OCI-M1 (cell line): ENCODE measurements at regions not wholly inside any gene's neighbourhood (a gene's known extent, or its start where the extent isn't known, plus 50 kb on each side); places are given as distances from the start of the nearest gene placed in this dataset.
"Not testable (repeated sequence)": the region's sequence is repeated elsewhere in the genome, so short reads cannot be mapped to it uniquely, and the experiment has no call there.

Experiments
- DNase-seq: peaks from one replicate; lab custom pipeline; 2025; lab: John Stamatoyannopoulos, UW

DNA sequence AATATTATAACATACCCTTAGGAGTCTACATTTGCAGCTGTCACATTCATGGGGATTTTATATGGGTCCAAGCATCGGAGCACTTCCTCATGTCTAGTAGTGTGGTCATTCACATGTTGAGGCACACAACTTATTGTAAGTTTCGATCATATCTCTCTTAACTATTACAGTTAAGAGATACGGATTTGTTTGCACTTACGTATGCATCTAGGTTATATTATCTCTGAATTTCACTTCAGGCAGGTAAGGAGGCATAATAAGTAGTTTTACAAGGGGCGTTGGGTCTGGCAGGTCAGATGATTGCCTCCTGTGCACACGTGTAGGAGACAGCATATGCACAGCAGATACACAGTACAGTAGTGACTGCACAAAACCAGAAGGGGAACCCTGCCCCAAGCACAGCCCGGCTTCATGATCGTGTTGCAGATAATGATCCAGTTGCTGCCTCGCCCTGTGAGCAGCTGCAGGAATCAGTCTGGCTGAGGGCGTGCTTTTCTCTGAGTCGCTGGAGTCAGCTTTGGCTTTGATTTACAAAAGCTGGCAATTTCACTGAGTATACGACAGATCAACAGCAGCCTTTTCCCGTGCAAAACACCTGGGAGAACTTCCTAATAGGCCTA is 302.9 kb upstream of the GATB start:
- peak; percentile 60 for DNase-seq

DNA sequence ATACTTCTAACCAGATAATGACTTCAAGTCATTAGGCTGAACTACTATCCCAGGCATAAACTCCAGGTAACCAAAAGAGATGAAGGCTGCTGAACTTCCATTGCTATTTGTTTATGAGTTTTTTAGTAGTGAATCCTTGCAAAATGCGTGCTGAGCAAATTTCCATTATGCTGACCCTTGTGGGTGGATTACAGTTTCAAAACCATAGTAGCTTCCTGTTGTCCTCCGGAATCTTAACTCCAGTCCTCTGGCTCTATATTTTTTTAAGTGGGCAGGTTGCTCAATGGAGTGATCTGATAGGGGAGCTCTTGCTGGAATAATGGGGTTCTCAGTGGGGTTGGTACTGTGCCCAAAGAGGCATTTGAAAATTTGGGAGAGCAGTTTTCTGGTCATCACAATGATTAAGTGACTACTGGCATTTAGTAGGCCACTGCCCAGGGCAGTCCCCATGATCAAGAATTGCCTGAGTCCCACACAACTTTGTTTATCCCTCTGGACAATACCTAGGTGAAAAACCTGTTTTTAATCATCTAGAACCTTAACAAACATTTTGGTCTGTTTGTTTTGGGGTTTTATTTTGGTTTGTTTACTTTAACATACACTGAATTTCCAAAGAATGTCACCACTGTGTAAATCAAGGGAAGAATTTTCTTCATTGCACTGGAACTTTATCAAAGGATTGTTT is 302.3 kb upstream of the GATB start:
- no peak for DNase-seq

DNA sequence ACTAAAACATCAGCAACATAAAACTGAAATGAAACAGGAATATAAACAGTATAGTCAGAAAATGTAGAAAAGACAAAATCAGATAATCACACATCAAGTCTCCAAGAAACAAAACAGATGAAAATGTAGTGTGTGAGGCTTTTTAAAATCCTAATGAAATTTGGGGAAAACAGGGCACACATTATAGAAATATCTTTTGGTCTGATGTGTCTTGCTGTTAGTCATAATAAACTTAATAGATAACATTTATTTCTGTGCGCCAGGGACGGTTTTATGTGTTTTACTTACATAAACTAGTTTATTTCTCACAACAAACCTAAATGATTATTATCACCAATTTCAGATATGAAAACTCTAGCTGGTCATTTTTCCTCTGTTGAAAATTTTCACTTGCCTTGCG is 293.9 kb upstream of the GATB start:
- no peak for DNase-seq

DNA sequence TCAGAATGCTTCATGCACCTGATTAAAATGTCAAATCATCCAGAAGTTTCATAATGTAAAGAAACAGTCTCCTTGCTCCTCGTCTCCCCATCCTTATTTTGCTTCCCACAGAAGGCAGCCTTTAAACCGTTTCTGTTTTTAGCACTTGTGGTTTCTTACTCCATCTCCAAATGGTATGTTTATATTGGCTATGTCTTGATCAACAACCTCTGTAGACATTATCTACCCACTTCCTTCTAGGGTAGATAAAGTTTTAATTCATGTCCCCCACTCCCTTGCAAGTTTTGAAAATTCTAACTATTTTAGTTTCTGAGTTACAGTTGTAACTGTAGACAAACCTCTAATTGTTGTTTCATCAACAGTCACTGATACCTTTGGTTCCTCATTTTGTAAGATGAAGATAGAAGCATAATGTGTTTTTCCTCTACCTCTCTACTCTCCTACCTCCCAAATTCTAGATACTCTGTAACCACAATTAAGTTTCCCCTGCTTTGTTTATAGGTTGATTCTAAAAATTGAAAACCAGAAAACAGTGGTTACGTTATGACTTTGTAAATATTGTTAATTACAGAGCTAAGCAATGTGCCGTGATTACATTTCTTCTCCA is 291.7 kb upstream of the GATB start:
- DNase-seq: peak; percentile 56

DNA sequence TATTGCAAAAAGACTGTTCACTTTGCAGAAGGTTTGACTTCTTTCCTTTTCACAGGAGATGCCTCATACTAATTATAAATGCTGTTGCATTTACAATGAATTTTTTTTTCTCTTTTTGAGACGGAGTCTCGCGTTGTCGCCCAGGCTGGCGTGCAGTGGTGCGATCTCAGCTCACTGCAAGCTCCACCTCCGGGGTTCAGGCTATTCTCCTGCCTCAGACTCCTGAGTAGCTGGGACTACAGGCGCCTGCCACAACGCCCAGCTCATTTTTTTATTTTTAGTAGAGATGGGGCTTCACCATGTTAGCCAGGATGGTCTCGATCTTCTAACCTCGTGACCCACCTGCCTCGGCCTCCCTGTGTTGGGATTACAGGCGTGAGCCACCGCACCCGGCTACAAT is 290.5 kb upstream of the GATB start:
- not testable (repeated sequence) for DNase-seq

DNA sequence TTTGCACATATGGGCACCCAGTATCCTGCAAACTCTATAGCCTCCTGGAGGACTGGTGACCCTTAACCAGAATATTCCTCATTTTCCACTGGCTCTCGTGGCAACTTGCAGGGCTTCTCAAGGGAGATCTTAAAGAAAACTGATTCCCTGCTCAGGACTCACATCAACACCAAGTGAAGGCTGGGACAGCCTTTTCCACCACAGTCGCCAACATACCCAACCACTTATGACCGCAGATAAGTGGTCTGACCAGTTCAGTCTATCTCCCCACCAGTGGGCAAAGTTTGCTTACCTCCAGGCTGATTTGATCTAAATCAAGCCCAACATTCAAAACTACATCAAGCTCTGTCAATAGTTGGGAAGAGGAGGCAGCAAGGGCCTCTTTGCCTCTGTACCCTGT is 289.3 kb upstream of the GATB start:
- peak; percentile 10 for DNase-seq

DNA sequence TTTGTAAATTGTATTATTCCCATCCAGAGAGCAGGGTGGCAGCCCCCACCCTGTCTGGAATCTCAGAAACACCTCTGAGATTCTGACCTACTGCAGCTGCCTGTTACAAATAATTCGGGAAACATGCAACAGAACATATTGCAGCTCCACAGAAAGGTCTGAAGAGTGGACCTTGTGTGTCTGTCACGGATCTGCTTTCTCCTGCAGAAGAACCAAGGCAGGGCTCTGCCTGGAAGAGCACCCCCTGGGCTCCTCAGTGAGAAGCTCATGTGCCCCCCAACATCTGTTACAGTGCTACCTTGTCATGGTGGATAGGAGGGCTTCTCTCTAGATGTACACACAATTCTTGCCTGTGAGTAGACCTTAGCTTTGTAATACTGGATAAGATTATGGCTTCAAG is 286.6 kb upstream of the GATB start:
- no peak for DNase-seq

DNA sequence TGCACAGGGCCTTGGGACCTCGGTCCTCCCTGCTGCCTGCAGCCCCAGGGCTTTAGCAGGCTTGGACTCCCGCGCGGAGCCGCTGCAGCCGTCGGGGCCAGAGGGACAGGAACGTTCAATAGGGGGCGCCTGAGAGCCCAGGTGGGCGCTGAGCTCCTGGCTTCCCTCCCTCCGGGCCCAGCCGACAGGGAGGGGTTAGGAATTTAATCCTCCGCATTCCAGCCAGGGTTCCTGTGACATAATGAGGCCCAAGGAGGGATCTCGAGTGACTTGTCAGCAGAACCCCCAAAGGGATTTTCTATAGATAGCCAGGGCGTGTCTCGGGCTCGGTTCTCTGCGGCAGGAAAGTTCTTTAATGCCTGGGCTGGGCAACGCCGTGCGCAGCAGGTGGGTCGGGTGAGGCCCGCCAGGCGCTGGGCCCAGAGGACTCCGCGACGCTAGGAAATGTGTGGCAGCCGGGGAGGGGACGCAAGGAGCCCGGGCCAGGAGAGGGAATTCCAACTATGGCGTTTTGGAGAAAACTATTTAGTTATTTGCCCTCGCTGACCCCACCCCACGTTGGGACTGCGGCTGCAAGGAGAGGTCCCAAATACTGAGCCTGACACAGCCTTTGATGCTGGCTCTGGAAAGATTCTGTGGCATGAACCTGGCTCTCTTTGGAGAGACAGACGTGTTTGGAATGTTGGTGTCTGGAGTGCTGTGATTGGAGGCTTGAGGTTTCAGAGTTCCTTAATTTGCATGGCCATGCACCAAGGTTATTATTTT is 285.2 kb upstream of the GATB start:
- no peak for DNase-seq

DNA sequence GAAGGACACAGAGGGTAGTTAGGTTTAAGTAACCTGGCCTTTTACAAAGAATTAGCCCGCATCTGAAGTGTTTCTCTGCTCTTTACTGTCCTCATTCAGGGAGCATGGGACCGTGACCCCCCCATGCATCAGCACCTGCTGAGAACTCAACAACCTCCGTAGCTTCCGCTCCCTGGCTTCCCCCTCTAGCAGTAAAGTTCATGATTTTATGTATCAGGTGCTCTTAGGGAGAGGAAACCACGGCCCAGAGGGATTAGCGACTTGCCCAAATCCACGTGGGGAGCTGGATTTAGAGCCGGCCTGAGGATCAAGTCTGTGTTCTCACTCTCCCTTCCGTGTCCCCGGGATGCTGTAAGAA is 284.6 kb upstream of the GATB start:
- no peak for DNase-seq

DNA sequence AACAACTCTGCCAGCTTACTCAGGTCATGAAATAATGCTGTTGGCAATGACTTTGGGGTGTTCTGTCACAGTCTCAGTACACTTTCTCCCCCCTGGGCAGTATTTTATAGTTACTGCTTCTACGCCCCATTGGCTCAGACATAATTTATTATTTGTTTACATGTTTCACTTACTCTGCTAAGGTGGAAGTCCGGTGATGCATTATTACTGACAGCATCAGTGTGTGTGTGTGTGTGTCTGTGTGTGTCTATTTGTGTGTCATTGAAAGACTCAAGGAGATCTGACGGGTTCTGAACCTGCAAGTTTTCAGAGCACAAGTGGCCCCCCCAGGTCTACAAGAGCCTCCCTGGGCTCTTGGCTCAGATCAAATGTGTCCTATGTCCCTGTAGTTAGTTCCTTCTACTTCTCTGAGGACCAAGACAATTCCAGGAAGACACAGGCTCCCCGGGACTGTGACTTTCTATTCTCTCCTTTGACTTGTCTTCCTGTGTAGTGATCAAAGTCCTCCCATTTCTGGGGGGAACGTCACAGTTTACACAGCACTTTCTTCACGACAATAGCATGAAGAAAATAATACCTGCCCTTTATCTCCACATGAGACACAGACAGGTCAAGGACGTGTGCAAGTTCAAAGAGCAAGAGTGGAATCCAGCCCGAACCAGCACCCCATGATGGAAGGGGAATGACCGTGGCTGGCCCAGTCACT is 283.7 kb upstream of the GATB start:
- no peak for DNase-seq

DNA sequence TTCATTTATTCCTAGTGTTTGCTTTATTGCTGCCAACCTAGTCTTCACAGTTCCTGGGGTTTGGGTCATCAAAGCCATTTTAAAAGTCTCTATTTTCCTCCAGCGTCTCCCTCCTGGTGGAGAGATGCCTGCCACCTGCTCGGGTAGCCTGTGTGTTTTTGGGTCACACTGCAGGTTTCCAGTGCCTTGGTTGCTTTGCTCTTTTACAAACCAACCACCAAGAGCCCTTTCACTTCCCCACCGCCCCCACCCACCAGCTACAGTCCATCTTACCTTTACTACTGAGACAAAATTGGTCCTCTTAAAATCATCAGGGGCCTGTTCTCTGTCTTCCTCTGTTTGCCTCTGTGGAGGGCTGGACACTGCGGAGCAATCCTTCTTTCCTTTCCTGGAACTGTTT is 280.5 kb upstream of the GATB start:
- DNase-seq: no peak

DNA sequence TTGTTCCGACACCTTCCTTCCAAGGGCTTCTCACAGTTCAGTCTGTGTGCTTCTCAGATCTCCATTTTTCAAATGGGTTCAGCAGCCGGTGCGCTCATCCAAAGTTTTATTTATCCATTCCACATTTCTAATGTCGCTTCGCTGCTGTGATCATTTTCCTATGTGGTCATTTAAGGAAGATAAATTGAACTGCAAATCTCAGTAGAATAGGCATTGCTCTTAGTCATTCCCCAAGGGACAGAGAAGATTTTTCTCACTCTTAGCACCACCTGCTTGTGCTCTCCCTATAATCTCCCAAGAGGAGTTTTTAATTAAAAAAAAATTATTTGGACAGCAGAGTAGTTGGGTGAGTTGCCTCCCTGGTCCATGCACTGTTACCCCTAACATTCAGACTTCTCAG is 278.9 kb upstream of the GATB start:
- DNase-seq: no peak

DNA sequence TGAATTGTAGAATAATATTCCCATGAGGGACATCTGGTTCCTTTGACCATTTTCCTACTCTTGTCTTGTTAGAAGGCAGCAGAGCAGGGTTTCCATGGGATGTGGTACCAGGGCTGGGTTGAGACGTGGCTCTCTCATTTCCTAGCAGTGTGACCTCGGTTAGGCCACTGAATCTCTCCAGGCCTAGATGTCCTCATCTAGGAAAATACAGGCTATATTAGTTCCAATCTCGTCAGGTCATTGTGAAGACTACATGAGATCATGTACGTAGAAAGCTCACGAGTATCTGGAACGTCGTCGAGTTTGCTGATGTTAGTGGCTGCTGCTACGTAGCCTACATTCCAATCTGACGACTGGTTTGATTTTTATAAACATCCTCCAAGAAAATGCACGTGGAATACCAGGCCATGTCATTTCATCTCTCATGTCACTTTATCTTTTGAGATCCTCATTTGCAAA is 278.2 kb upstream of the GATB start:
- no peak for DNase-seq

DNA sequence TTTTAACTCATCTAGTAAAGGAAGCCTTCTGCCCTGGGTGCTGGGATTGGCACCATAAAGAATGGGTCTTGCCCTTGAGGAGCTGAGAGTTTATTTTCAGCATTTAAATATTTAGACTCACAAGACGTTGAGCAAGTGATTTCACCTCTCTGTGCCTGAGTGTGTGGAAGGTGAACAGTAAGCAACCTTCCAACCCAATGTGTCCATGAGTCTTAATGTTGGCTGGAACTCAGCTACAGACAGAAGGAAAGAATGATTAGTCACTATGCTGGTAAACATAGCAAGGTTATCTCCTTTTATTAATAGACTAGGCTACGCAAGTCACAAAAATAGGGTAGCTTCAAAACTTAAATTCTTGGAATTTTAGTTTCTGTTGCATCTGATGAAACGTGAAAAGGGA is 277.4 kb upstream of the GATB start:
- DNase-seq: no peak

DNA sequence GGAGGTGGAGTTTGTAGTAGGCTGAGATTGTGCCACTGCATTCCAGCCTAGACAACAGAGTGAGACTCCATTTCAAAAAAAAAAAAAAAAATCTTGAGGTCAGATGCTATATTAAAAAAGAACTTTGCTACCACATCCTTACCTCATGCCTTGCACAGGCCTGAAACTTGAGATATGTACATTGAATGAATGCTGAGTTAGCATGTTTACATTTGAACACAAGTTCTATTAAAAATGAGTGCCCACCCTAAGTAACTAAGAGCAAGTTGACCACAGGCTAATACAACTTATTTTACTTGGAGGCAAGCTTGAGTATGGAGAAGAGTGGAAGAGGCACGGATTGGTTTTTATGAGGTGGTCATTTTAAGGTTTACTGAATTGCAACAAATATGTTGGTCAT is 276.6 kb upstream of the GATB start:
- no peak for DNase-seq

DNA sequence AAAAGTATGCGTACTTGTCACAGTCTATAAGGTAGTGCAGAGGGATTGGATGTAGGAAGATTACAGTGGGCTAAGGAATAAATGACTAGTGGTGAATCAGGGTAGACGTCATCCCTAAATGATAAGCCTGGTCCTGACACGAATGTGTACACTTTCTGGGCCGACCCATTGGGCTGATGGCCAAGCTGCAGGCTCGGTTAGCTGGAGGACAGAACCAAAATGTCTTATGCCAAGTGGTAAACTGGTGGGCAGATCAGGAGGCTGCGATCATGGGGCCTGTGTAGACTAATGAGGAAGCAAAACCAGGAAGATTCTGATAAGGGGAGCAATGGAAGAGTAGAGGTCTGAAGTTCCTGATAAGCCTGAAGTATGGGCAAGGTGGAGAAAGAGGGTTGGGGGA is 272.8 kb upstream of the GATB start:
- no peak for DNase-seq

DNA sequence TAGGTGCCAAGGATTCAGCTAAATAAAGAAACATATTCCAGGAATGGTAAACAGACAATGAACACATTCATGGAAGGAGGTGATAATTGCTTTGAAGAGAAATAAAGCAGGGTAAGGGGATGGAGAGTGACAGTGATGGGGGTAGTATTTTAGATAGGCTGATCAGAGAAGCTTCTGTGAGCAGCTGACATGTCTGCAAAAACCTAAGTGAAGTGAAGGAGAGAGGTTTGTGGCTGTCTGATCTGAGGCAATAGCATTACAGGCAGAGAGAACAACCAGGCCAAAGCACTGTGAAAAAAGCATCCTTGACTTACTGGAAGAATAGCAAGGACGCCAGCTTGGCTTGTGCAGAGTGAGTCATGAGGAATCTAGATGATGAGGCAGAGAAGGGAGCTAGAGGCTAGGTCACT is 271.9 kb upstream of the GATB start:
- DNase-seq: no peak

DNA sequence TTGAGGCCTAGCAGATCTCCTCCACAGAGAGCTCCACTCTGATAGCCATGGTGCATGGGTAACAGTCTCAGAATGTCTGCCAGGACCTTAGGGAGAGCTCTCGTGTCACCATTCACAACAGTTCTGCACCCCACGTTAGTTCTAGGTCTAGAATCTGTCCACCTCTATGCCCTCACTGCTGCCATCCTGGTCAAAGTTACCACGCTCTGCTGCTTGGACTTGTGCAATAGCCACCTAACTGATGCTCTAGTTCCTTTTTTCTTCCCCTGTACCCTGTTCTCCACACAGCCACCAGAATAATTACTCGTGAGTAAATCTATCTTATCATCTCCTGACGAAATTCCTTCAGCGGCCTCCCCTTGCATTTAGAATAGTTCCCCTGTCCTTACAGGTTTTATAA is 268.8 kb upstream of the GATB start:
- peak; percentile 15 for DNase-seq

DNA sequence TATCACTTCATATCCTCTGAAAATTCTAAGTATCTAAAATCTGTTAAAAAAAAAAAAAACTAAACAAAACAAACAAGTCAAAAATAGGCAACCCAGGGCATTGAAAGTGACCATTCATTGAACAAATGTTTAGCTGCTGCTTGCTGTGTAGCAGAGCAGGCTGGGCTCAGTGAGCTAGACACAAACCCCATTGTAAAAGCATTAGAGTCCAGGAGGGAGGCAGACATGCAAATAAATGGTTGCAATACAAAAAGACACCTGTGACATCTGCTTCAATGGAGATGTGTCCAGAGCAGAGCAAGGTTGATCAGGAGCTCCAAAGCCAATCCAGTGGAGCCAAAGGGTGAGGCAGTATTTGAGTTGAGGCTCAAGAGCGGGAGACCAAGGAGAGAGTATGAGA is 267.3 kb upstream of the GATB start:
- no peak for DNase-seq

DNA sequence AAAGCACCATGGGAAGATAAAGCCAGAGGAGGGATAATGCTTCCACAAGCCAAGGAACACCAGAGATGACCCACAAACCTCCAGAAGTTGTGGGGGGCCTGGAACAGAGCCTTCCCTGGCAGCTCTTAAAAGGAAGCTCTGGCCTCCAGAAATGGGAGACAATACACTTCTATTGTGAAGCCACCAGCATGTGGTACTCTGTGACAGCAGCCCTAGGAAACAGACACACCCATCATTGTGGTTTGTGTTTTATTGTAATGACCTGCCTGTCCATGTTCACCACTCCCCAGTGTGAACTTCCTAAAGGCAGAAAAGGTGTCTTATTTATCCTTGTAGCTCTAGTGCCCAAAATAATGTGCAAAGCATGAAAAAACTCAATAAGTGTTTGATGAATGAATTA is 264.1 kb upstream of the GATB start:
- no peak for DNase-seq

DNA sequence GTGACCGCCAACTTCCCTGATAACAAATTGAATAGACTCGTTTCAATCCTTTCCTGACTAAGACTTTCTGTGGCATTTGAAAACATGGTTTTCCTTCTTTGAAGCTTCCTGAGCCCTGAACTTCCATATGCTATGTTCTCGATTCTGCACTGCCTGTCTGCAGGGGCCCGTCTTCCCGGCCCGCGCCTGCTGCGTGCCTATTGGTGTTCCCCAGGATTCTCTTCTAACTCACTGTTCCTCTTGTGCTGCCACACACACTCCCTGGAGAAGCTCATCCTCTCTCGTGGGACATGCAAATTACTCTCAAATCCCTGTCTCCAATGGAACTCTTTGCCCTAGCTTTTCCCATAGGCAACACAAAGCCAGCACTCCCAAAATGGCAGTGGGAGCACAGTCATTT is 262.9 kb upstream of the GATB start:
- no peak for DNase-seq

DNA sequence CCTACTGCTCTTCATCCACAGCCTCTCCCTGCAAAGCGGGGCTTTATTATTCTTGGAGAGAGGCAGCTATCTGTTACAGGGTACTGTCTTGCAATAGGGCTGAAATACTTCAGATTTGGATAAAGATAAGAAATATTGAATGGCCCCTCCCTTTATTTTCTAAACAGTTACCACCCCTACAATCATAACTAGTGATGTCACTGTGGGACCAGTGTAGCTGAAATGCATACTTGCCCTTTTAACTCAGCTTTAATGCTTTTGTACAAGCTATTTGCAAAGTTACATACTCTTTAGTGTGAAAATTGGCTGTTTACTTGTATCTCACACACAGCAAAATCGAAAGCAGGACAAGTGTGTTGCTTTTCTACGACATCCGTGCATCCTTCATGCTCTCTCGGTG is 261.7 kb upstream of the GATB start:
- no peak for DNase-seq
